ENCODE measurements at regions not wholly inside any gene's neighbourhood (a gene's known extent, or its start where the extent isn't known, plus 50 kb on each side); places are given as distances from the start of the nearest gene placed in this dataset.

- DNase-seq (ENCODE audit: low read depth) = no peak
- TF ChIP-seq CTCF (IDR thresholded peaks at IDR 0.05; ENCODE audit: low read depth, low read length, missing control alignments) = no peak
- H3K4me3 ChIP-seq (ENCODE audit: low read depth, low read length) = no peak overlapping the region
Observed at GRCh38 chr13:85347251-85347650, 452.0 kb downstream of the SLITRK6 start.

GRCh38 chr13:85334187-85334586 lies 465.0 kb downstream of the SLITRK6 start:
- DNase-seq (ENCODE audit: low read depth) = no peak
- no peak overlapping the region for H3K4me3 ChIP-seq (ENCODE audit: low read depth, low read length)
- no peak for TF ChIP-seq CTCF (IDR thresholded peaks at IDR 0.05; ENCODE audit: low read depth, low read length, missing control alignments)

GRCh38 chr13:85333506-85334020 lies 465.7 kb downstream of the SLITRK6 start:
- no peak for TF ChIP-seq CTCF (IDR thresholded peaks at IDR 0.05; ENCODE audit: low read depth, low read length, missing control alignments)
- no peak for DNase-seq (ENCODE audit: low read depth)
- H3K4me3 ChIP-seq (ENCODE audit: low read depth, low read length) = no peak overlapping the region

- no peak for TF ChIP-seq CTCF (IDR thresholded peaks at IDR 0.05; ENCODE audit: low read depth, low read length, missing control alignments)
- no peak for DNase-seq (ENCODE audit: low read depth)
- no peak overlapping the region for H3K4me3 ChIP-seq (ENCODE audit: low read depth, low read length)
Observed at GRCh38 chr13:85332615-85333014, 466.6 kb downstream of the SLITRK6 start.

- H3K4me3 ChIP-seq (ENCODE audit: low read depth, low read length) = no peak overlapping the region
- DNase-seq (ENCODE audit: low read depth) = no peak
Observed at GRCh38 chr13:85321734-85322133, 477.5 kb downstream of the SLITRK6 start.

GRCh38 chr13:85317781-85318180 lies 481.4 kb downstream of the SLITRK6 start:
- no peak for TF ChIP-seq CTCF (IDR thresholded peaks at IDR 0.05; ENCODE audit: low read depth, low read length, missing control alignments)
- no peak overlapping the region for H3K4me3 ChIP-seq (ENCODE audit: low read depth, low read length)
- DNase-seq (ENCODE audit: low read depth) = no peak

More at GRCh38 chr13:85321734-85322133, 477.5 kb downstream of the SLITRK6 start:
- no peak for TF ChIP-seq CTCF (IDR thresholded peaks at IDR 0.05; ENCODE audit: low read depth, low read length, missing control alignments)

- DNase-seq (ENCODE audit: low read depth) = no peak
- no peak overlapping the region for H3K4me3 ChIP-seq (ENCODE audit: low read depth, low read length)
- no peak for TF ChIP-seq CTCF (IDR thresholded peaks at IDR 0.05; ENCODE audit: low read depth, low read length, missing control alignments)
Observed at GRCh38 chr13:85316506-85317025, 482.7 kb downstream of the SLITRK6 start.

All from GM12864 (cell line).